ENCODE measurements at regions not wholly inside any gene's neighbourhood (a gene's known extent, or its start where the extent isn't known, plus 50 kb on each side); places are given as distances from the start of the nearest gene placed in this dataset.
"Not testable (repeated sequence)": the region's sequence is repeated elsewhere in the genome, so short reads cannot be mapped to it uniquely, and the experiment has no call there.

GRCh38 chr14:34093883-34094282, 143.0 kb upstream of the EGLN3 start:
- DNase-seq (ENCODE audit: low read depth): no peak

- no peak for DNase-seq (ENCODE audit: low read depth)
These were observed 139.6 kb upstream of the EGLN3 start for GRCh38 chr14:34090451-34090850.

DNA sequence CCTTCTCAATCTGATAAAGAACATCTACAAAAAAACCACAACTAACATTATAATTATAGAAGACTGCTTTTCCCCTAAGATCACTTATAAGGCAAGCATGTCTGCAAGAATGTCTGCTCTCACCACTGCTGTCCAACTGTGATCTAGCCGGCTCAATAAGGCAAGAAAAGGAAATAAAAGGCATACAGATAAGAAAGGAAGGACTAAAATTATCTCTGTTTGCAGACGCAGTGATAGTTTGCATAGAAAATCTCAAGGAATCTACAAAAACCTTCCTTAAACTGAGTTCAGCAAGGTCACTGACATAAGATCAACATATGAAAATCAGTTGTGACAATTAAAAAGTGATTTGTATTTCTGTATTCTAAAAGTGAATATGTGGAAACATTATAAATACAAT, 138.0 kb upstream of the EGLN3 start:
- DNase-seq (ENCODE audit: low read depth): no peak

- no peak for DNase-seq (ENCODE audit: low read depth)
These were observed 136.7 kb upstream of the EGLN3 start for GRCh38 chr14:34087571-34087970.

GRCh38 chr14:34086223-34086757, 135.4 kb upstream of the EGLN3 start:
- DNase-seq (ENCODE audit: low read depth): no peak

DNA sequence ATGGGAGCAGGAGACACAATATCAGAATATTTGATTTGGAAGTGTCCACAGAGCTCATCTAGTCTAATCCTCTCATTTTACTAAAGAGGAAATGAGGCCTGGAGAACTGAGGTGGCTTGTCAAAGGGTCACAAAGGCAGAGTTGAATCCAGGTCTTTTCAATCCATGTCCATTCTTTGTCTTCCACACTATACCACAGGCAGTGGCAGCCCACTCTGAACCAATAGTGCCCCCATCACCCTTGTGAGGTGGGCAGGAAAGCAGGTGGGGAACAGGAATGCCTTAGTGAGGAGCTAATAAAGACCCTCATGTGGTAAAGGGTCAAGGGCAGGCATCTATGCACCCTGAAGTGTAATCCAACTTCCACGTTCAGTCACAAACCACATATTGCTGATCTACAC, 134.8 kb upstream of the EGLN3 start:
- DNase-seq (ENCODE audit: low read depth): no peak

GRCh38 chr14:34081576-34082136, 130.8 kb upstream of the EGLN3 start:
- DNase-seq (ENCODE audit: low read depth): no peak

GRCh38 chr14:34081101-34081575, 130.3 kb upstream of the EGLN3 start:
- DNase-seq (ENCODE audit: low read depth): no peak

- DNase-seq (ENCODE audit: low read depth): not testable (repeated sequence)
These were observed 128.8 kb upstream of the EGLN3 start for GRCh38 chr14:34079643-34080042.

DNA sequence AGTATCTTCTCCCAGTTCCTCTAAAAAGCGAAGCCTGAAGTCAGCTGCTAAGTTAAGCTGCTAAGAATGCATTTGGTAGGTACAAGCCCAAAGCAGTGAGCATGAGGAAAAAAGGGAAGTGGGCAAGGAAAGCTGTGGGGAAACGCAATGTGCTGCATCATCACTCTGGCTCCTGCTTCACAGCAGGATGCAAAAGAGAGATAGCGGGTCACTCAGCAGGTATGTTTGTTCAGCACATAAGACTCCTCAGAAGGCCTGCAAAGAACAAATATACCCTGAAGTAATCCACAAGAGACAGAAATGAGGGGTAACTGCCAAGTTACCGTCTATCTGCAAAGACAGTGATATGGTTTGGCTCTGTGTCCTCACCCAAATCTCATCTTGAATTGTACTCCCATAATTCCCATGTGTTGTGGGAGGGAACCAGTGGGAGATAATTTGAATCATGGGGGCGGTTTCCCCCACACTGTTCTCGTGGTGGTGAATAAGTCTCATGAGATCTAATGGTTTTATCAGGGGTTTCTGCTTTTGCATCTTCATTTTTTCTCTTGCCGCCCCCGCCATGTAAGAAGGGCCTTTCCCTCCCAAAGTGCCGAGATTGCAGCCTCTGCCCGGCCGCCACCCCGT, 127.4 kb upstream of the EGLN3 start:
- DNase-seq (ENCODE audit: low read depth): no peak

DNA sequence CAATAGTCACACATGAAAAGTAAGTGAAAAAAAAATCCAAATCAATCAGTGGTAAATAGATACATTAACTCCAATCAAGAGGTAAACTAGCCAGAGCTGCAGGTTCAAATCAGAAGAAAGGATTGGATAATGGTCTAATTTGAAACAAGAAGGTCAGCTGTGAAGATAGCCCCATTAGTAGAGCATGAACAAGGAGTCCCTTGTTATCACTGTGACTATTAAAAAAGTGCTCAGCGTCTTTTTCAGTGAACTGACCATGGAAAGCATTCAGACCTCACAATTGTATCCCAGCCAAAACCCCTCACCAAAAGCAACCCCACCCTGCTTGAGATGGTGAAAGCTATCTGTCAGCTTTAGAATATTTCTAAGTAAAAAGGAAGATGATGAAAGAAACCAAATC, 125.0 kb upstream of the EGLN3 start:
- DNase-seq (ENCODE audit: low read depth): no peak

- DNase-seq (ENCODE audit: low read depth): no peak
These were observed 124.3 kb upstream of the EGLN3 start for GRCh38 chr14:34075042-34075744.

DNA sequence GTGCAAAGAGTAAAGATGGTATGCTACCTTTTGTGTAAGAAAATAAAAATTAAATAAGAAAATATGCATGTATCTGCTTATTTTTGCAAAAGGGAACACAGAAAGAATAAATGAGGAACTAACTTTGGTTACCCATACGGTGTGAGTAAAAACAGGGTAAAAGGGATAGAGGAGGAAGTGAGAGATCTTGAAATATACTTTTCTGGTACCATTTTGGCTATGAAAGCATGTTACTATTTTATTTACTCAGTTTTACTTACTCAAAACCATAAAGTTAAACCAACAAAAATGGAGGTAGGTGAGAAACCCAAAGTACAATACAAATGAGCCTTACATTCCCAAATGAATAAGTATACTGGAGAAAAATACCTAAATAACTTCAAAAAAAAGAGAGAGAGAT, 122.0 kb upstream of the EGLN3 start:
- DNase-seq (ENCODE audit: low read depth): no peak

GRCh38 chr14:34072401-34072800, 121.5 kb upstream of the EGLN3 start:
- DNase-seq (ENCODE audit: low read depth): no peak

DNA sequence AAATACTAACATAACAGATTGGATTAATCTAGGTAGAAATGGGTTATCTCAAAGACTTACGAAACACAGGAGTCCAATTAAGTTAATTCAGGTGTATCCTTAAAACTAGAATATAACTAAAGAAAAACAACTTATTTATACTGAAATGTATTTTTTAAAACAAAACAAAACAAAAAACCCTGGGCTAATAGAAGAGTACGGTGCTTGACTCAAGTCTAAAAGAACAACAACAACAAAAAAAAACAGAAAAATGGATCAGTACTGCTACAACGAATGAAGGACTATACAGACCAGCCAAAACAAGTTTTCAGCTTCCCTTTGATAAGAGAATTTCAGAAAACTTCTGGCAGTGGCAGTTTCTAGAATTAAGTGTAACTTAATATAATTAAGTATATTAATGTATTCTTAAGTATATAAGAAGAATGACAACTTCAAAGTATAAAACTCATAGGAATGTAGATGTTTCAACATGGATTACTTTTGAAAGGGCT, 120.1 kb upstream of the EGLN3 start:
- no peak for DNase-seq (ENCODE audit: low read depth)

DNA sequence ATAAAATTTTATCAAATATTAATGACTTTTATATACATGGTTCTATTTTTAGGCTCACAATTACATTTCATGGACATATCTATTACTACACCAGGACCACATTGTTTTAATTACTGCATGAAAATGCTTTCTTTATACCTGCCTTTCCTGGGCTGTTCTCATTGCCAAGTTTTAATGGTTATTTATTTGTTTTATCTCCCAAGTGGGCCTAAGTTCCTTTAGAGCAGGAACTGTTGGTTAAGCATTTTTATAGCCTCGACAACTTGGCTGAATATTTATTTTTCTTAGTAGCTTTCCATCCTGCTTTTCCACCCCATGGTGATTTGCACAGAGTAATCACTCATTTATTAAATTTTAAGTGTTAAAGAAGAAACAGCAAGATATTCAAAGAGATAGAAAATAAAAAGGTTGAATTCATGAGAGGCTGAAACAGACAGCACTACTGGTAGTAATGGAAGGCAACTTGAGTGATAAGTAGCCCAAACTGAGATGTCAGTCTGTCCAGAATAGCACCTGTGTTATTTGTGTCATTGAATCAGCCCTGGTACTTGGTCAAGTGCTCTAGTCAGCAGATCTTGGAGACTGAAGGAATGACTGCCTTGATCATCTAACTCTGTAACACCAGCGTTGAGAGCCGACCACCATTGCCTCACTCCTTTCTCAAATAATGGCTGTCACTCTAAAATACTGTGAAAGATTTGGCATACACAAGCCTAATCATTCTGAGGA, 119.1 kb upstream of the EGLN3 start:
- DNase-seq (ENCODE audit: low read depth): no peak

- no peak for DNase-seq (ENCODE audit: low read depth)
These were observed 116.7 kb upstream of the EGLN3 start for GRCh38 chr14:34067587-34067986.

DNA sequence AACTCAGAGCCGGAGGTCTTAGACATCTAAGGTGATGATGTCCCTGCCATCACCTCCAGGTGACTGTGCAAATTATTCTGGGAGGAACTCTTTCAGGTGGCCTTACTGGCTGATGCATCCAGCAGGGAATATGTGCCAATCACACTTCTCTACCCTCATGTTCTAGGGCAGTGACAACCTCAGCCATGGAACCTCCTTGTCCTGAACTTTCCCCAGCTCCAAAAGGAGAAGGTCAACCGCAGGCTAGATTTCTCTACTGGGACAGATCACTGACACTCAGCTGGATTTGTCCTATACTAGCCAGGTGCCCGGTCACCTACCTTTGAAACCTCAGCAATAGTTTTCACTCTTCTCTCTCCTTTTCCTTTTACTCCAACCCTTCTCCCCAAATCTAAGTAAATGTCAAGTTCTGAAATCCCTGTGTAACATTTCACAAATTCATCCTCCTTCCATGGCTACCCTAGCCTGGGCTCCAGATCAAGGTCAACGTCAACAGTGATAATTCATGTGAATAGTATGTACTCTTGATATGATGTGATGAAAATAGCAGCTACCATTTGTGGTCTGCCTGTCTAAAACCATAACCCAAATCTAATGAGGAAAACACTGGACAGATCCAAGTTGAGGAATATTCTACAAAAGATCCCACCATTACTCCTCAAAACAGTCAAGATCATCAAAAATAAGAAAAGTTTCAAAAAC, 115.0 kb upstream of the EGLN3 start:
- DNase-seq (ENCODE audit: low read depth): no peak

DNA sequence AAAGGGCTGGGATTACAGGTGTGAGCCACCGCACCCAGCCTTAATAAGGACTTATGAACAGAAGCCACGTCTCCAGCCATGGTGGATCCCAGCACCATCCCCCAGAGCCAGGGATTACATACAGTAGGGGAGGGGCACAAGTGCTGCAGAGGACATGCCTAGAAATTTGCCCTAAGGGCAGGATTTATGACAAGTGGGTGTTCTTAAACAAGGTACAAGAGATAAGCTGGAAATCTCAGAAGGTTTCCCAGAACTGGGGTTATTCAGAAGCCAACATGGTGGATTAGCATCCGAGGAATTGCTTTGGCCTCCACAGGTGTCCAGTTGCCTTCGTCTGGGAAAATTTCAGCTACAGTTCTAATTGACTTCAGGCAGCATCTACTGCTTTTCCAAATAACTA, 114.4 kb upstream of the EGLN3 start:
- DNase-seq (ENCODE audit: low read depth): no peak

GRCh38 chr14:34064349-34064748, 113.5 kb upstream of the EGLN3 start:
- DNase-seq (ENCODE audit: low read depth): no peak

GRCh38 chr14:34063470-34064164, 112.7 kb upstream of the EGLN3 start:
- DNase-seq (ENCODE audit: low read depth): no peak

All from T-helper 22 cell (primary cell).